ENCODE measurements at regions not wholly inside any gene's neighbourhood (a gene's known extent, or its start where the extent isn't known, plus 50 kb on each side); places are given as distances from the start of the nearest gene placed in this dataset.

- Histone ChIP-seq H3K23me2 (ENCODE audit: low read depth, low read length) (no peaks in the 10 kb centered on the region), H2AFZ (ENCODE audit: low read length) (no peak overlapping the region), H2BK5ac (ENCODE audit: low read depth, low read length) (no peak overlapping the region), H3K4ac (replicated peaks; ENCODE audit: insufficient read length, low read depth, low read length) (no peak overlapping the region), H4K91ac (replicated peaks; ENCODE audit: insufficient read length, low read length) (no peak overlapping the region), H2BK12ac (ENCODE audit: low read depth, low read length) (no peak overlapping the region), H3K4me1 (replicated peaks in 1 of 4; ENCODE audit: control insufficient read depth in 3 of 4, insufficient read depth in 4 of 4, low read length in 3 of 4) (peaks cover 0 to 3% (median 0%) of the 10 kb centered on the region in 4 experiments; a peak in 1 of 7 replicates), H3K9me3 (ENCODE audit: insufficient read depth in 2 of 2, low read depth in 1 of 2, low read length in 1 of 2) (peaks cover 2 to 6% of the 10 kb centered on the region in 2 experiments; a peak in 2 of 4 replicates), H3K4me3 (ENCODE audit: extremely low read depth in 1 of 4, insufficient read depth in 2 of 4, low read depth in 3 of 4, low read length in 4 of 4) (no peak overlapping the region), H2BK15ac (ENCODE audit: low read length) (no peak overlapping the region), H3K27me3 (replicated peaks in 1 of 4; ENCODE audit: control insufficient read depth in 3 of 4, extremely low read depth in 1 of 4, insufficient read depth in 3 of 4, low read length in 3 of 4) (no peaks in the 10 kb centered on the region), H3K36me3 (ENCODE audit: control insufficient read depth in 2 of 4, insufficient read depth in 4 of 4, low read length in 3 of 4) (no peaks in the 10 kb centered on the region; a peak in 1 of 8 replicates), H3K18ac (ENCODE audit: extremely low read depth, low read length) (no peak overlapping the region), H2BK120ac (replicated peaks; ENCODE audit: low read depth, low read length) (no peak overlapping the region), H3K79me2 (ENCODE audit: control insufficient read depth in 1 of 2, insufficient read depth in 2 of 2, low read length in 2 of 2) (no peaks in the 10 kb centered on the region), H4K8ac (ENCODE audit: extremely low read depth, insufficient read depth, low read length) (no peak overlapping the region), H3K4me2 (ENCODE audit: insufficient read depth in 1 of 2, low read depth in 2 of 2, low read length in 2 of 2) (no peak overlapping the region), H4K5ac (ENCODE audit: insufficient read length, low read depth, low read length) (no peak overlapping the region), H2BK20ac (ENCODE audit: low read length) (no peak overlapping the region), H3K9ac (replicated peaks in 1 of 4; ENCODE audit: extremely low read depth in 1 of 4, low read depth in 3 of 4, low read length in 3 of 4) (no peak overlapping the region), H3K14ac (ENCODE audit: insufficient read length) (no peak overlapping the region), H2AK5ac (ENCODE audit: low read depth, low read length) (no peak overlapping the region), H3K23ac (ENCODE audit: insufficient read length) (no peak overlapping the region), H3K56ac (replicated peaks; ENCODE audit: insufficient read length, low read depth, low read length) (no peak overlapping the region), H3K79me1 (ENCODE audit: low read depth, low read length) (no peaks in the 10 kb centered on the region), H3K27ac (ENCODE audit: low read depth, low read length) (no peak overlapping the region), H4K20me1 (replicated peaks in 1 of 2; ENCODE audit: control insufficient read depth in 1 of 2, insufficient read depth in 2 of 2, low read length in 2 of 2) (no peaks in the 10 kb centered on the region)
- no peak for TF ChIP-seq POU5F1 (IDR thresholded peaks at IDR 0.05; ENCODE audit: low read depth, low read length)
- TF ChIP-seq SIX5 (IDR thresholded peaks at IDR 0.05; ENCODE audit: low read depth, low read length): no peak
- TF ChIP-seq SP4 (IDR thresholded peaks at IDR 0.05; ENCODE audit: low read length): no peak
- TF ChIP-seq ATF3 (IDR thresholded peaks at IDR 0.05; ENCODE audit: insufficient read depth, low read depth, low read length): no peak
- TF ChIP-seq TBP (IDR thresholded peaks at IDR 0.05; ENCODE audit: low read depth, low read length): no peak
- ChIA-PET CTCF (ENCODE audit: partially characterized antibody) (interaction anchor here (0.7 kb wide), 1 partner anchor 372 kb away, joined by 3 read pairs; no protein-coding TSS in a partner anchor), POLR2A (ENCODE audit: partially characterized antibody) (no interaction called here)
- no peak for FAIRE-seq
- no peak for DNase-seq (ENCODE audit: low read depth in 1 of 2, low spot score in 2 of 2)
- 100% methylated on average over 1 of the region's 1 CpG; no CpG with 5 or more reads in 1 of the 2 experiments for WGBS, 2 experiments (ENCODE audit: extremely low coverage in 1 of 2, insufficient coverage in 1 of 2, insufficient read length in 1 of 2, insufficient replicate concordance in 2 of 2, low coverage in 1 of 2, low lambda C conversion rate in 2 of 2, missing lambda C conversion rate in 1 of 2)
Observed at GRCh38 chr5:18216016-18216415, 581.8 kb downstream of the TAF11L14 start.

All from H1 (cell line).